ENCODE measurements at regions not wholly inside any gene's neighbourhood (a gene's known extent, or its start where the extent isn't known, plus 50 kb on each side); places are given as distances from the start of the nearest gene placed in this dataset.

DNA sequence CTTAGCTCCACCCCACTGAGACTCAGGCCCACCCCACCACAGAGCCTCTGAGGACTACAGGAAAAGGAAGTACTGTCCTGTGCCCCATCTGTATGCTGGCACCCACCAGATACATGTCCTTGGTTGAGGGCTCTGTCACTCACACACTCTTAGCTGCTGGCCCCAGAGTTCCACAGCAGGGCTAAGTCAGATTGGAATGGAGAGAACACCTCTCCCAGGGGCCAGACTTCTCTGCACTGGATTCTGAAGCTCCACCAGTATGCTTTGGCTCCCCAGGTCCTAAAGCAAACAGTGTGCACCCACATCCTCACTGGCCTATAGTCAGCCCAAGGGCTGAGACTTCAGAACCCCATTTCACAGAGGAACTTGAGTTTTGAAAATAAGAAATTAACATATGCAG is 103.2 kb upstream of the PPP2R2D start:
- TF ChIP-seq, protein P1, sequence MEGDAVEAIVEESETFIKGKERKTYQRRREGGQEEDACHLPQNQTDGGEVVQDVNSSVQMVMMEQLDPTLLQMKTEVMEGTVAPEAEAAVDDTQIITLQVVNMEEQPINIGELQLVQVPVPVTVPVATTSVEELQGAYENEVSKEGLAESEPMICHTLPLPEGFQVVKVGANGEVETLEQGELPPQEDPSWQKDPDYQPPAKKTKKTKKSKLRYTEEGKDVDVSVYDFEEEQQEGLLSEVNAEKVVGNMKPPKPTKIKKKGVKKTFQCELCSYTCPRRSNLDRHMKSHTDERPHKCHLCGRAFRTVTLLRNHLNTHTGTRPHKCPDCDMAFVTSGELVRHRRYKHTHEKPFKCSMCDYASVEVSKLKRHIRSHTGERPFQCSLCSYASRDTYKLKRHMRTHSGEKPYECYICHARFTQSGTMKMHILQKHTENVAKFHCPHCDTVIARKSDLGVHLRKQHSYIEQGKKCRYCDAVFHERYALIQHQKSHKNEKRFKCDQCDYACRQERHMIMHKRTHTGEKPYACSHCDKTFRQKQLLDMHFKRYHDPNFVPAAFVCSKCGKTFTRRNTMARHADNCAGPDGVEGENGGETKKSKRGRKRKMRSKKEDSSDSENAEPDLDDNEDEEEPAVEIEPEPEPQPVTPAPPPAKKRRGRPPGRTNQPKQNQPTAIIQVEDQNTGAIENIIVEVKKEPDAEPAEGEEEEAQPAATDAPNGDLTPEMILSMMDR (IDR thresholded peaks at IDR 0.05; ENCODE audit: insufficient read depth, low read depth, low read length) = no peak
- H3K4me3 ChIP-seq (ENCODE audit: low read depth, low read length) = no peak overlapping the region
- no peak for DNase-seq (ENCODE audit: low read depth)

DNA sequence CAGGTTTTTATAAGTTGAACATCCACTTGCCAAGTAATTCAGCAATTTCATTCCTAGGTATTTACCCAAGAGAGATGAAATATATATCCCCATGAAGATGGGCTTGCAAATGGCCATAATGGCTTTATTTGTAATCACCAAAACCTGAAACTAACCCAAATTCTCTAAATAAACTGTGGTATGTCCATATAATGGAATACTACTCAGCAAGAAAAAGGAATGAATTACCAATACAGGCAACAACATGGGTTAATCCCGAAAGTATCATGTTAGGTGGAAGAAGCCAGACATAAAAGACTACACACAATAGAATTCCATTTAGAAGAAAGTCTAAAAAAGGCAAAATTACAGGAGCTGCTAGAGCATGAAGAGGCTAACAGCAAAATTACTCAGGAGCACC is 101.4 kb upstream of the PPP2R2D start:
- TF ChIP-seq, protein P1 (IDR thresholded peaks at IDR 0.05; ENCODE audit: insufficient read depth, low read depth, low read length) = no peak

DNA sequence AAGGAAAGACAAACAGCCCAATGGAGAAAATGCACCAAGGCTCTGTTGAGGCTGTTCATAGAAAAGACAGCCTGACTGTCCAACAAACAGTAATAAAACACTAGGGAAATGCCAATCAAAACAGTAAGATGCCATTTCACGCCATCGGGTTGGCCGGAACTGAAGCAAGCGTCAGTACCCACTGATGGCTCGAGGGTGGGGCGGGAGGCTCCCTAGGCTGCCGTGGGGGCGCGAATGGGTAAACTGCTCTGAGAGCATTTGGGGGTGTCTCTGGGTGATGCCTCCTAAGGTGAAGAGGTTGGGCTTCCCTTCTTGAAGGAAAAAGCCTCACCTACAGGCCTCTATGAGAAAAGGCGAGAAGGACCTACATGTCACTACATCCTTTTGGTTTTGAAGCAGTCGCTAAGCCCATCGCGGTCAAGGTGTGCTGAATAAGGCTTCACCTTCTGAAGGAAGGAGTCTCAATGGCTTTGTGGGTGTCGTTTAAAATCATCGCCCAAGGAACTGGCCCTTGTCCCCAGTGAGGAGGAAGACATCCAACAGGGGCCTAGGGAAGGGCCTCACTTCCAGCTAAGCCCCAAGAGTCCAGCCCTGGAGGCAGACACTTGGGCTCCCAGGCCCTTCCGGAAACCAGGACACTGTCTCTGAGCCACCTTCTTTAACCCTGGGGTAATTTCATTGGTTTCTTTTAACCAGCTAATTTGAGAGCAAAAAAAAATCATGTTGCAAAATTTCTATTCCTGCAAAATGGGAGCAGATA is 98.5 kb upstream of the PPP2R2D start:
- DNase-seq (ENCODE audit: low read depth) = no peak
- TF ChIP-seq, protein P1 (IDR thresholded peaks at IDR 0.05; ENCODE audit: insufficient read depth, low read depth, low read length) = no peak
- no peak overlapping the region for H3K4me3 ChIP-seq (ENCODE audit: low read depth, low read length)

More for the DNA sequence above, 101.4 kb upstream of the PPP2R2D start:
- no peak for DNase-seq (ENCODE audit: low read depth)
- H3K4me3 ChIP-seq (ENCODE audit: low read depth, low read length) = no peak overlapping the region

DNA sequence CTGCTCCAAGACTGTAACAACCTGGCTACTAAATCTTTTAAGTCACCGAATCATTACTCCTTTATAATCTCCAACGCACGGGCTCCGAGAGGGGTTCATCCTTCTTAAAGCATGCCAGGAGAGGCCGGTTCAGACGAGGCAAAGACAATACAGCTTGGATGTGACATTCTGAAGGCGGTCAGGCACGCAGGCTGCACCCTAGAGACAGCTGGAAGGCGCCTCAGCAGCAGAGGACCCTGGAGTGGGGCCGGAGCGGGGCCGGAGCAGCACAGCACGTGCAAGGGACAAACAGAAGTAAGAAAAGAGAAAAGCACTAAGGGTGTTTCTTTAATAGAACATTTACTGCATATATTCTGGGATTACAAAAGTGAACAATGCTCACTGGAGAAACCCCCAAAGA is 97.8 kb upstream of the PPP2R2D start:
- H3K4me3 ChIP-seq (ENCODE audit: low read depth, low read length) = no peak overlapping the region
- no peak for DNase-seq (ENCODE audit: low read depth)
- TF ChIP-seq, protein P1 (IDR thresholded peaks at IDR 0.05; ENCODE audit: insufficient read depth, low read depth, low read length) = no peak

DNA sequence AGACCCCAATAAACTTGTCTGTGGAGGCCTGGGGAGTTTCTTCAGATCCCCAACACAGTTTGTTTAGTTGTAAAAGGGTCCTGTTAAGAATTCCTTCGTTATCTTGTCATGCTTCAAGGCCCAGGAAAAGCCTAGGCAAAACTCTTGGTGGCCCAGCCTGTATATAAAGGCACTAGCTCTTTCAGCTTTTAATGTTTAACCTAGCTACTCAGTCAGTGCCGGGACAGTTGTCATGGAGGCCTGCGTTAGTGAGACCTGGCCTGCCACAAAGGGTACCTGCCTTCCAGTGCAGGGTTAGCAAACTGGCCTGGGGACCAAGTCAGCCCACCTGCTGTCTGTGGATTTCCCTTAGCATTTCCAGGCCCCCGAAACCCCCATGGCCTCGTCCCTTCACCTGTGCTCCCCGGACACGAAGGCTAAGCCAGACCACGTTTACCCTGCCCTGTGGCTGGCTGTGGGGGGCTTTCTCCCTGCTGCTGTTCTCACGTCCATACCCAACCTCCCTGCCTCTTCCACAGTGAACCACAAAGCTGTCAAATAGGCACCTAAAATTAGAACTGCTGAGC is 96.9 kb upstream of the PPP2R2D start:
- no peak overlapping the region for H3K4me3 ChIP-seq (ENCODE audit: low read depth, low read length)
- TF ChIP-seq, protein P1 (IDR thresholded peaks at IDR 0.05; ENCODE audit: insufficient read depth, low read depth, low read length) = no peak
- no peak for DNase-seq (ENCODE audit: low read depth)

DNA sequence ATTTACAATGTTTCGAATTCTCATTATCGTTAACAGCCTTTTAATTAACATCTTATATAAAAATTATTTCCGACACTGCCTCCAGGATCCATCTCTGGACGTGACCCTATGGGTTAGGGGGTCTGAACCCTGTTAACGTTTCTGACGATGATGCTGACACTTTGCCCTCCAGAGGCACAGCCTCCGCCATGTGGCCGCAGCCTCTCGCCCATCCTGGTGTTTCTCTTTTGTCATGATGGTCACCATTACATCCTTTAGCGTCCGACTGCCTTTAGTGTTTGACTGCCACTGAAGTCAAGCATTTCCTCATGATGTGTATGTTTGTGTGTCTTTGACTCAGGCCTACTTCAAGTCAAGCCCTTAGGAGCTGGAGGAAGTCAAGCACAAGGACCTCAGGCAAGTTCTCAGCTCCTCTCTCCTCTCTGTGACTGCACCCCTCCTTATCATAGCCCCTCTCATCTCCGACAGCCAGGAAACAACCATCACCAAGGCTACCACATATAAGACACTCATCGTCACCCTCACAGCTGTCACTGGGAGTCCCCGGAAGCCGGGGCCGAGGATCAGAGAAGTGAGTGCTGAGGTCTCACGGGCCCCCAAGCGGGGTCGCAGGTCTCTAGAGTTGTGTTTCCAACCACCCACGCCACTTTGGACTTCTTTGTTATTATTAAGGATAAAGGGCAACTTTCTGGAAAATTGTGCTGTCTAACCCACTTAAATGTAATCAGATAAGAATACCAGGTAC is 96.1 kb upstream of the PPP2R2D start:
- DNase-seq (ENCODE audit: low read depth) = no peak
- no peak overlapping the region for H3K4me3 ChIP-seq (ENCODE audit: low read depth, low read length)
- TF ChIP-seq, protein P1 (IDR thresholded peaks at IDR 0.05; ENCODE audit: insufficient read depth, low read depth, low read length) = no peak

Data from fibroblast of villous mesenchyme (primary cell).